Aorta (tissue), 5 donors: ENCODE measurements at regions not wholly inside any gene's neighbourhood (a gene's known extent, or its start where the extent isn't known, plus 50 kb on each side); places are given as distances from the start of the nearest gene placed in this dataset.
"Not testable (repeated sequence)": the region's sequence is repeated elsewhere in the genome, so short reads cannot be mapped to it uniquely, and the experiment has no call there.

Experiments
- ATAC-seq: fragments of 200-7000 bp; cut with Tn5 transposase; one replicate; pipeline ENCODE4 v1.9.1; 2022; ENCODE audit warnings: moderate library complexity; ENCODE audit not compliant: low FRiP score
- DNase-seq, 2 donors: peaks; one replicate each; pipeline ENCODE4 v3.0.0-alpha.2; 2020
- H3K27ac ChIP-seq, 2 donors: one replicate each; pipeline ENCODE4 v1.5.1; 2013; ENCODE audit warnings: low read length in 2 of 2, mild to moderate bottlenecking in 2 of 2, moderate library complexity in 2 of 2, control low read depth in 1 of 2, inconsistent platforms in 1 of 2, low read depth in 1 of 2
- H3K27me3 ChIP-seq, 2 donors: one replicate each; pipeline ENCODE4 v1.6.1; 2013; ENCODE audit warnings: control low read depth in 1 of 2, low read length in 1 of 2, mild to moderate bottlenecking in 1 of 2, moderate library complexity in 1 of 2; ENCODE audit not compliant: insufficient read depth in 2 of 2, control insufficient read depth in 1 of 2
- H3K36me3 ChIP-seq, 2 donors: one replicate each; pipeline ENCODE4 v1.6.1; 2013; ENCODE audit warnings: control low read depth in 1 of 2, low read length in 1 of 2, mild to moderate bottlenecking in 1 of 2; ENCODE audit not compliant: insufficient read depth in 2 of 2, control insufficient read depth in 1 of 2
- H3K4me1 ChIP-seq, 2 donors: one replicate each; pipeline ENCODE4 v1.6.1; 2013; ENCODE audit warnings: low read length in 2 of 2, control low read depth in 1 of 2, mild to moderate bottlenecking in 1 of 2, moderate library complexity in 1 of 2; ENCODE audit not compliant: insufficient read depth in 2 of 2, control insufficient read depth in 1 of 2
- H3K4me3 ChIP-seq, 2 donors: one replicate each; pipeline ENCODE4 v1.5.1; 2013; ENCODE audit warnings: low read length in 2 of 2, control low read depth in 1 of 2, mild to moderate bottlenecking in 1 of 2
- H3K9me3 ChIP-seq: one replicate; pipeline ENCODE4 v1.6.1; 2013; ENCODE audit warnings: mild to moderate bottlenecking, low read length; ENCODE audit not compliant: control insufficient read depth
- WGBS, 2 donors: extraction: QIAGEN DNeasy Blood & Tissue Kit; methylation state at CpG; one replicate each; pipeline ENCODE4 v1.1.7; 2013; 5-methylcytosine and 5-hydroxymethylcytosine counted together
- intact Hi-C, 2 donors: fragments of 100-400 bp; cut with DNase I; formaldehyde crosslinking; loops; one replicate each; pipeline versions ENCODE4 v1.14.2 to v1.15.0; 2022
- donor health status: healthy with polysubstance abuse.
- donor health status: Bipolar disorder and iron deficiency.
- donor health status: DM: no; HTN: no; CAD: no.
- donor health status: DM: no; HTN: no; CAD: no.
- donor health status: DM: yes; HTN: yes; CAD: no.

DNA sequence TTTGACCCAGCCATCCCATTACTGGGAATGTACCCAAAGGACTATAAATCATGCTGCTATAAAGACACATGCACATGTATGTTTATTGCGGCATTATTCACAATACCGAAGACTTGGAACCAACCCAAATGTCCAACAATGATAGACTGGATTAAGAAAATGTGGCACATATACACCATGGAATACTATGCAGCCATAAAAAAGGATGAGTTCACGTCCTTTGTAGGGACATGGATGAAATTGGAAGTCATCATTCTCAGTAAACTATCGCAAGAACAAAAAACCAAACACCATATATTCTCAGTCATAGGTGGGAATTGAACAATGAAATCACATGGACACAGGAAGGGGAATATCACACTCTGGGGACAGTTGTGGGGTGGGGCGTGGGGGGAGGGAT is 170.4 kb downstream of the PPP1R3A start:
- DNase-seq, H3K4me3 ChIP-seq, H3K27me3 ChIP-seq, H3K27ac ChIP-seq, intact Hi-C loops, ATAC-seq, H3K36me3 ChIP-seq, H3K4me1 ChIP-seq, H3K9me3 ChIP-seq: not testable (repeated sequence)
- 89 to 91% methylated on average over 4 to 5 of the region's 5 CpGs for WGBS, 2 donors

DNA sequence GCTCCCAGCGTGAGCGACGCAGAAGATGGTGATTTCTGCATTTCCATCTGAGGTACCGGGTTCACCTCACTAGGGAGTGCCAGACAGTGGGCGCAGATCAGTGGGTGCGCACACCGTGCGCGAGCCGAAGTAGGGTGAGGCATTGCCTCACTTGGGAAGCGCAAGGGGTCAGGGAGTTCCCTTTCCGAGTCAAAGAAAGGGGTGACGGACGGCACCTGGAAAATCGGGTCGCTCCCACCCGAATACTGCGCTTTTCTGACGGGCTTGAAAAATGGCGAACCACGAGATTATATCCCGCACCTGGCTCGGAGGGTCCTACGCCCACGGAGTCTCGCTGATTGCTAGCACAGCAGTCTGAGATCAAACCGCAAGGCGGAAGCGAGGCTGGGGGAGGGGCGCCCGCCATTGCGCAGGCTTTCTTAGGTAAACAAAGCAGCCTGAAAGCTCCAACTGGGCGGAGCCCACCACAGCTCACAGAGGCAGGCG is 175.8 kb downstream of the PPP1R3A start:
- H3K4me3 ChIP-seq, ATAC-seq, H3K4me1 ChIP-seq, H3K9me3 ChIP-seq, H3K27me3 ChIP-seq, DNase-seq, H3K27ac ChIP-seq, H3K36me3 ChIP-seq, intact Hi-C loops: not testable (repeated sequence)
- 94 to 95% methylated on average over 29 to 33 of the region's 34 CpGs for WGBS, 2 donors

DNA sequence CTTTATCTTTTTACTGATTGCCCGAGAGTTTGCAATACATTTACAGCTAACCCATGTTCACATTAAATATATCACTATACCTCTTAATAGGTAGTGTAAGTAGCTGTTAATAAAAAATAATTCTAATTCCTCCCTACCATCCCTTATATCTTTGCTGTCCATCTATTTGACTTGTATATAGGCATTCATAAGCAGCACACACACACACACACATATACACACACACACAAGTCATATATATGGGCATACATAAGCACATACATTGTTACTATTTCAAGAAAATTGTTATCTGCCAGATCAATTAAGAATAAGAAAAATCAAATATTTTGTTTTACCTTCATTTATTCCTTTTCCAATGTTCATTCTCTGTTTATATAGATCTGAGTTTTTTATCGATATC is 176.4 kb downstream of the PPP1R3A start:
- no peaks in the 10 kb centered on the region for H3K4me1 ChIP-seq
- no peaks in the 10 kb centered on the region for H3K27me3 ChIP-seq
- no peaks in the 10 kb centered on the region for H3K9me3 ChIP-seq
- H3K27ac ChIP-seq: no peak overlapping the region
- H3K4me3 ChIP-seq: no peak overlapping the region
- WGBS, 2 donors: 95 to 96% methylated on average over 2 of the region's 2 CpGs
- DNase-seq (no peak), ATAC-seq (no peak)
- H3K36me3 ChIP-seq: no peaks in the 10 kb centered on the region
- intact Hi-C loops: no loop called here

DNA sequence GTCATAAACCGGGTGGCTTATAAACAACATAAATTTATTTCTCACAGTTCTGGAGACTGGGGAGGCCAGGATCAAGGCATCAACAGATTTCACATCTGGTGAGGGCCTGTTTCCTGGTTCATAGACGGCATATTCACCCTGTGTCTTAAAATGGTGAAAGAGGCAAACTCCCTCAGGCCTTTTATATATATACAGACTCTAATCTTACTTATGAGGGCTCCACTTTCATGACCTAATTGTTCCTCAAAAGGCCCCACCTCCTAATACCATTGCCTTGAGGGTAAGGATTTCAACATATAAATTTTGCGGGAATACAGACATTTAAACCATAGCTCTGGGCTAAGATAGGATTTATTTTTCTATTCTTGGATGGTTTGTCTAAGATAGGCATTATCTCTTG is 187.2 kb downstream of the PPP1R3A start:
- ATAC-seq: no peak
- Histone ChIP-seq H3K27me3 (no peaks in the 10 kb centered on the region), H3K4me3 (no peak overlapping the region), H3K4me1 (no peaks in the 10 kb centered on the region), H3K27ac (no peak overlapping the region), H3K9me3 (no peaks in the 10 kb centered on the region), H3K36me3 (no peaks in the 10 kb centered on the region)
- no peak for DNase-seq
- WGBS, 2 donors: 83 to 87% methylated on average over 3 of the region's 3 CpGs
- intact Hi-C loops: no loop called here

DNA sequence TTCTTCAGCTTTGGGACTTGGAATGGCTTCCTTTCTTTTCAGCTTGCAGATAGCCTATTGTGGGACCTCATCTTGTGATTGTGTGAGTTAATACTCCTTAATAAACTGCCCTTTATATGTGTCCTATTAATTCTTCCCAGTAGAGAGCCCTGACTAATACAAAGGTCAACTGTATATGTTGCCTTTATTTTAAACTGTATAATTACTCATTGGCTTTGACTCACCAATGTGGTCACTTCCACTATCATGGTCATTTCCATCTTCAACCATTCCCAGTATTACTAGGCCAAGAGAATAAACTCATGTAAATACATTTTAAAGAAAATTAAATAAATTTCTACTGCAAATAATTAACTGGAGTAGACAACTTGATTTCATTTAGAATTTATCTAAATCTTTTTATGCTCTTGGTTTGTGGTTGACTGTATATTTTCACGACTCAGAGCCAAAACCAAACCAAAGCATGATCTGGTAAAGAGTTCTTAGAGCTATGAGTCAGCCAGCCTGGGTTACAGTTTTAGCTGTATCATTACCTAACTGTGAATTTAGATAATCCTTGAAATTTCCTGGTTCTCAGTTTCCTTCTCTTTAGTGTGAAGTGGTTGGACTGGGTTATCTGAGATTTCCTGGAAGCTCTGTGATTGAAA is 188.4 kb downstream of the PPP1R3A start:
- 45 to 52% methylated on average over 1 of the region's 1 CpG for WGBS, 2 donors
- no peak for ATAC-seq
- intact Hi-C loops: no loop called here

DNA sequence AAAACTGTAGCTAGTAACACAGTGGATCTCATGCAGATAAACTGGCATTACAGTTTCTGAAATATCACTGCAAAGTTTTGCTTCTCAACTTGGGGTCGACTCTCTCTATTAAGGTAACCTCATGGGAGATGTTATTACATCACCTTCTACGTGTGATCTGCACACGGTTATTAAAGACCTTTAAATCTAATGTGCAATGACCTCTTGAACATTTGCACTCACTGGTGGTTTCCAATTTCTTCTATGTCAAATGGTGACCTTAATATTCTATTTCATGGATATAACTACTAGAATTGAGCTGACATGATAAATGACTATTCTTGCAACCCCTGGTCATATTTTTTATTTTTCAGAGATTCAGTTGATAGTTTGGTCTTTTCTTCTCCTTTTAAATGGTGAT is 191.3 kb downstream of the PPP1R3A start:
- no peaks in the 10 kb centered on the region for H3K27me3 ChIP-seq
- no peaks in the 10 kb centered on the region for H3K9me3 ChIP-seq
- H3K4me1 ChIP-seq: no peaks in the 10 kb centered on the region
- DNase-seq (no peak), ATAC-seq (no peak)
- no peak overlapping the region for H3K4me3 ChIP-seq
- H3K27ac ChIP-seq: no peak overlapping the region
- intact Hi-C loops: no loop called here
- 93% methylated on average over 3 of the region's 3 CpGs for WGBS, 2 donors
- H3K36me3 ChIP-seq: no peaks in the 10 kb centered on the region

More for the DNA sequence above, 188.4 kb downstream of the PPP1R3A start:
- DNase-seq: no peak
- Histone ChIP-seq H3K4me3 (no peak overlapping the region), H3K9me3 (no peaks in the 10 kb centered on the region), H3K27ac (no peak overlapping the region), H3K4me1 (no peaks in the 10 kb centered on the region), H3K36me3 (no peaks in the 10 kb centered on the region), H3K27me3 (no peaks in the 10 kb centered on the region)

DNA sequence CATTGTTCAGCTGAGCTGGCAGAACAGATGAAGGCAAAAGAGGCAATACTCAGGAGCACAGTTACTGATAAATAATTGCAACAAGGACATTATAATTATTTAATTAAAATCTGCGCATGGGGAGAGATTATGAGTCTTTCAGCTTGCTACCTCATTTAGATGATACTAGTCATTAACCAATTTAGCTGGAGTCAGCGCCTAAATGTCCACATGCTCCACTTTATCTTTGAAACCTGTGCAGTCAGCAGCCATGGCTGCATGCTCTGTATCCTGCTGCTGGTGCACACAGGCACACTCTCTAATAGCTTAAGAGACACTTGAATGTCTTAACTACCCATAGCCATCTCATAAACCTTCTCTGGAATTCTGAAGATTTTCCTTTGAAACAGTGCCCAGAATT is 196.8 kb downstream of the PPP1R3A start:
- no peaks in the 10 kb centered on the region for H3K4me1 ChIP-seq
- DNase-seq (no peak), ATAC-seq (no peak)
- no peaks in the 10 kb centered on the region for H3K36me3 ChIP-seq
- WGBS, 2 donors: 46 to 72% methylated on average over 2 of the region's 2 CpGs
- intact Hi-C loops: no loop called here
- no peak overlapping the region for H3K27ac ChIP-seq
- no peaks in the 10 kb centered on the region for H3K27me3 ChIP-seq
- no peaks in the 10 kb centered on the region for H3K9me3 ChIP-seq
- H3K4me3 ChIP-seq: no peak overlapping the region

DNA sequence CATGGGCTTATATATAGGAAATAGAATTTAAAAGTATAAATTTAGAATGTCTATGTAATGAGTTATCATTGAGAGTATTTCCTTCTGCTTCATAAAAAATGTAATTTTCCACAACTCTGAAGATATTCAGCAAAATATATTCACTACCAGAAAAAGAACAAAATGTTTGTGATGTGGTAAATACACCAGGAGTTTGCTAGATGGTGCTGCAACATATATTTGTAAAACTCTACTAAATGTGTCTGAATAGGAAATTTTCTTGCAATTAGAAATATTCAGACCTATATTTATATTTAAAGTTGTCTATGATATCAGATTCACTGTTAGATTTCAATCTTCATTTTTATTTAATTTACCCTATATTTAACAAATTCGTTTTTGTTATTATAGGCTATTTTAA is 201.1 kb downstream of the PPP1R3A start:
- Histone ChIP-seq H3K4me1 (peaks cover 0 to 2% of the 10 kb centered on the region in 2 donors), H3K27me3 (no peaks in the 10 kb centered on the region), H3K9me3 (no peaks in the 10 kb centered on the region), H3K27ac (no peak overlapping the region), H3K4me3 (no peak overlapping the region), H3K36me3 (no peaks in the 10 kb centered on the region)
- WGBS, 2 donors: 53 to 56% methylated on average over 1 of the region's 1 CpG
- ATAC-seq (no peak), DNase-seq (no peak)
- intact Hi-C loops: no loop called here

DNA sequence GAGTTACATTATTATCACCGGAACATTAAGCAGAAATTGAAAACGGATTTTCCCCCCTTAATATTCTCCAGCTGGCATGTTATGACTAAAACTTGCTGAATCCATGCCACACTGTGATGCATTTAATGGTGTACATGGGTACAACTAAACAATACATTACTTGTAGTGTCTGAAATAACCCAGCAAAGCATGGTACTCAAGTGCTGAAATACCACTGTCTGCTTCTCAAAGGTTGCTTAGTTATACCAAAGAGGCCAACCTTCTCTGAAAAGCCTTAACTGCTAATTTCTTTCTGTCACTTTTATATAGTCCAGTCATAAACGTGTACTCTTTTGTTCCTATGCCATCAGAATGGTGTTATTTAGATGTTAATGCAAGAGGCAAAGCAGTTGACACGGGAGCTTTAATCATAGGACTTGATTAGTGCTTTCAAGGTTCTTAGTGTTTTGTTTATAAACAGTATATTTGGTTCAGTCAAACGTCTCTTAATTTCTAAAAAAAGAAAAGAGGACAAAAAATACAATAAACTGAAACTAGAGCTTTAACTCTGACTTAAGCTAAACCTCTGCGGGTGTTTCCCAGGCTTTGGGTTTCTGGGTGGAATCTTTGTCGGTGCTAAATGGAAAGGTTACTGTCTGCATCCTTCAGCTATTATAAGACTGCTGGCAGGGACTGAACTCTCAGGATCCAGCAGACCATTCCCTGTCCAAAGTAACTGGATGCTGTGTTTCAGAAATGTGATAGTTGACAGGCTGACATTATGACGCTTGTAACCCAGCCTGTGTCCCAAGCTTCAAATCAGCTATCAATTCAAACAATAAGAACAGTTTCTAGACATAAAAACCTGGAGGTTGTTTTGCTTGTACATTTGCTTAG is 202.6 kb downstream of the PPP1R3A start:
- no peak for ATAC-seq
- Histone ChIP-seq H3K4me1 (peaks cover 0 to 2% of the 10 kb centered on the region in 2 donors), H3K9me3 (no peaks in the 10 kb centered on the region), H3K4me3 (peak overlapping the region in 1 of 2 donors; percentile 41), H3K27ac (peak overlapping the region; percentile 44), H3K27me3 (no peaks in the 10 kb centered on the region), H3K36me3 (no peaks in the 10 kb centered on the region)
- intact Hi-C loops: no loop called here
- DNase-seq: no peak
- 4 to 8% methylated on average over 8 of the region's 8 CpGs for WGBS, 2 donors
